SK-N-SH (cell line): ENCODE measurements at regions not wholly inside any gene's neighbourhood (a gene's known extent, or its start where the extent isn't known, plus 50 kb on each side); places are given as distances from the start of the nearest gene placed in this dataset.

Source experiments
- CTCF ChIA-PET: fragments of 300-600, 350-600 bp; formaldehyde crosslinking; extraction: SDS; loops from one replicate; lab custom pipeline; 2021; lab: Yijun Ruan, JAX
- POLR2A ChIA-PET: fragments of 350-600 bp; sonication (Branson Sonifier 250); formaldehyde crosslinking; extraction: SDS; loops from one replicate; lab custom pipeline; 2020; ENCODE audit warnings: antibody characterized with exemption, inconsistent platforms; lab: Yijun Ruan, JAX
- DNase-seq: peaks from one replicate; pipeline ENCODE4 v3.0.0; 2012
- H2AFZ ChIP-seq: fragments of 200-600 bp; sonication (generic); 2 replicates; pipeline ENCODE4 v1.8.1; 2016; ENCODE audit warnings: antibody characterized with exemption, mild to moderate bottlenecking, low read depth
- H3F3A ChIP-seq: fragments of 200-600 bp; sonication (generic); replicated peaks from 2 replicates; pipeline ENCODE3; 2016; ENCODE audit warnings: antibody characterized with exemption, mild to moderate bottlenecking; ENCODE audit not compliant: insufficient read depth
- H3K27ac ChIP-seq, 2 experiments: fragments of 200-500 bp in 1 of 2; fragments of 200-600 bp in 1 of 2; sonication (Bioruptor generic) in 1 of 2; sonication (generic), shearing (Covaris generic) in 1 of 2; 2 replicates each; pipeline versions ENCODE4 v1.5.1 to v1.6.1; 2014 to 2016; ENCODE audit warnings: low read depth in 2 of 2, inconsistent platforms in 1 of 2, low read length in 1 of 2, mild to moderate bottlenecking in 1 of 2, mixed read lengths in 1 of 2
- H3K27me3 ChIP-seq: fragments of 200-600 bp; sonication (generic), shearing (Covaris generic); 2 replicates; pipeline ENCODE4 v1.6.1; 2016; ENCODE audit warnings: mixed run types; ENCODE audit not compliant: insufficient read depth
- H3K36me3 ChIP-seq, 2 experiments: fragments of 200-500 bp in 1 of 2; fragments of 200-600 bp in 1 of 2; sonication (Bioruptor generic) in 1 of 2; sonication (generic) in 1 of 2; replicated peaks in 1 of 2; 2 replicates each; pipeline versions ENCODE3 to v1.5.1; 2014 to 2016; ENCODE audit warnings: low read length in 1 of 2, mild to moderate bottlenecking in 1 of 2; ENCODE audit not compliant: insufficient read depth in 2 of 2, control insufficient read depth in 1 of 2
- H3K4me1 ChIP-seq, 2 experiments: fragments of 200-500 bp in 1 of 2; fragments of 200-600 bp in 1 of 2; sonication (Bioruptor generic) in 1 of 2; sonication (generic), shearing (Covaris generic) in 1 of 2; 2 replicates each; pipeline versions ENCODE4 v1.5.1 to v1.6.1; 2014 to 2016; ENCODE audit warnings: low read depth in 1 of 2, low read length in 1 of 2, mixed run types in 1 of 2; ENCODE audit not compliant: insufficient read depth in 2 of 2, control insufficient read depth in 1 of 2
- H3K4me2 ChIP-seq: fragments of 200-600 bp; sonication (generic), shearing (Covaris generic); 2 replicates; pipeline ENCODE4 v1.6.1; 2017; ENCODE audit warnings: mixed run types
- H3K4me3 ChIP-seq, 2 experiments: fragments of 200-500 bp in 1 of 2; fragments of 200-600 bp in 1 of 2; sonication (Bioruptor generic) in 1 of 2; sonication (generic), shearing (Covaris generic) in 1 of 2; 2 replicates each; pipeline versions ENCODE4 v1.5.1 to v1.8.1; 2014 to 2016; ENCODE audit warnings: low read depth in 2 of 2, inconsistent platforms in 1 of 2, low read length in 1 of 2, mild to moderate bottlenecking in 1 of 2, mixed read lengths in 1 of 2, moderate library complexity in 1 of 2
- H3K79me2 ChIP-seq: fragments of 200-600 bp; sonication (generic); 2 replicates; pipeline ENCODE4 v1.8.1; 2017; ENCODE audit warnings: mild to moderate bottlenecking; ENCODE audit not compliant: insufficient read depth
- H3K9ac ChIP-seq: fragments of 200-600 bp; sonication (generic); 2 replicates; pipeline ENCODE4 v1.6.1; 2017; ENCODE audit warnings: mixed run types
- H3K9me2 ChIP-seq: fragments of 200-600 bp; sonication (generic); 2 replicates; pipeline ENCODE4 v1.6.1; 2017; ENCODE audit warnings: mixed run types
- H3K9me3 ChIP-seq: fragments of 200-600 bp; sonication (generic); 2 replicates; pipeline ENCODE4 v1.6.1; 2017; ENCODE audit warnings: mixed run types, mild to moderate bottlenecking, moderate library complexity
- H4K20me1 ChIP-seq: fragments of 200-600 bp; sonication (generic); 2 replicates; pipeline ENCODE4 v1.6.1; 2017; ENCODE audit warnings: mild to moderate bottlenecking, mixed run types; ENCODE audit not compliant: insufficient read depth
- ELF1 ChIP-seq: IDR thresholded peaks from 2 replicates; pipeline ENCODE4 v1.4.0; 2012
- EP300 ChIP-seq, 2 experiments: IDR thresholded peaks; 2 replicates each; pipeline versions ENCODE4 v1.4.0 to v1.6.1; 2012; ENCODE audit warnings: borderline replicate concordance in 1 of 2, low read depth in 1 of 2, low read length in 1 of 2
- EZH2phosphoT487 ChIP-seq: fragments of 200-600 bp; sonication (generic); IDR thresholded peaks from 2 replicates; pipeline ENCODE4 v1.6.1; 2017; ENCODE audit warnings: low read depth, mixed run types, mild to moderate bottlenecking, antibody characterized with exemption, moderate library complexity, borderline replicate concordance
- JUND ChIP-seq: IDR thresholded peaks from 2 replicates; pipeline ENCODE4 v1.4.0; 2012
- NFIC ChIP-seq: IDR thresholded peaks from 2 replicates; pipeline ENCODE4 v1.4.0; 2012; ENCODE audit warnings: borderline replicate concordance
- NRF1 ChIP-seq: IDR thresholded peaks from 2 replicates; pipeline ENCODE4 v1.6.1; 2012; ENCODE audit warnings: low read depth, mild to moderate bottlenecking, low read length
- POLR2AphosphoS5 ChIP-seq: IDR thresholded peaks from 2 replicates; pipeline ENCODE4 v1.6.1; 2012; ENCODE audit warnings: low read depth, low read length
- RCOR1 ChIP-seq: fragments of 150-350 bp; IDR thresholded peaks from 2 replicates; pipeline ENCODE4 v1.6.1; 2017; ENCODE audit warnings: antibody characterized with exemption, low read length
- RFX5 ChIP-seq: IDR thresholded peaks from 2 replicates; pipeline ENCODE4 v1.6.1; 2012; ENCODE audit warnings: mild to moderate bottlenecking, improper control_type of control experiment, low read length
- RXRA ChIP-seq: IDR thresholded peaks from 2 replicates; pipeline ENCODE4 v1.4.0; 2012; ENCODE audit warnings: low read depth, mild to moderate bottlenecking, borderline replicate concordance
- SMC3 ChIP-seq: IDR thresholded peaks from 2 replicates; pipeline ENCODE4 v1.6.1; 2012; ENCODE audit warnings: low read depth, low read length, improper control_type of control experiment
- TAF1 ChIP-seq: IDR thresholded peaks from 2 replicates; pipeline ENCODE4 v1.6.1; 2012; ENCODE audit warnings: low read depth, mild to moderate bottlenecking, low read length, moderate library complexity, borderline replicate concordance
- TCF12 ChIP-seq: IDR thresholded peaks from 2 replicates; pipeline ENCODE4 v1.4.0; 2012
- YY1 ChIP-seq: IDR thresholded peaks from 2 replicates; pipeline ENCODE4 v1.4.0; 2012; ENCODE audit warnings: low read depth, mild to moderate bottlenecking
- WGBS: methylation state at CpG from one replicate; pipeline ENCODE4 v1.1.6; 2017; ENCODE audit warnings: low lambda C conversion rate; 5-methylcytosine and 5-hydroxymethylcytosine counted together
- TF ChIP-seq, protein P1 (sequence below): IDR thresholded peaks from 2 replicates; pipeline ENCODE4 v1.4.0; 2012; ENCODE audit warnings: low read depth, borderline replicate concordance
- TF ChIP-seq, protein P2 (sequence below): fragments of 150-350 bp; IDR thresholded peaks from 2 replicates; pipeline ENCODE4 v1.6.1; 2017; ENCODE audit warnings: antibody characterized with exemption, low read length, low read depth, borderline replicate concordance
- TF ChIP-seq, protein P3 (sequence below): fragments of 200-600 bp; sonication (generic); IDR thresholded peaks from 2 replicates; pipeline ENCODE4 v1.6.1; 2017; ENCODE audit warnings: antibody characterized with exemption, mild to moderate bottlenecking, moderate library complexity
- TF ChIP-seq, protein P4 (sequence below): fragments of 150-350 bp; IDR thresholded peaks from 2 replicates; pipeline ENCODE4 v1.6.1; 2016; ENCODE audit warnings: mild to moderate bottlenecking, low read depth, low read length

DNA sequence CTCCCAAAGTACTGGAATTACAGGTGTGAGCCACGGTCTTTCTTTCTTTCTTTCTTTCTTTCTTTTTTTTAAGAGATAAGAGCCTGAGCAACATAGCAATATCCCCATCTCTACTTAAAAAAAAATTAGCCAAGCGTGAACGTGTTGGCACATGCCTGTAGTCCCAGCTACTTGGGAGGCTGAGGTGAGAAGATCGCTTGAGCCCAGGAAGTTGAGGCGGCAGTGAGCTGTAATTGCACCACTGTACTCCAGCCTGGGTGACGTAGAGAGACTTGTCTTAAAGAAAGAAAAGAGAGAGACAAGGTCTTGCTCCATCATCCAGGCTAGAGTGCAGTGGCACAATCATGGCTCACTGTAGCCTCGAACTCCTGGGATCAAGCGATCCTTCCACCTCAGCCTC is 162.0 kb upstream of the MLN start:
- H3K4me1 ChIP-seq = peaks cover 0 to 5% of the 10 kb centered on the region in 2 experiments; a peak in 1 of 4 replicates
- H3F3A ChIP-seq = no peaks in the 10 kb centered on the region
- no peaks in the 10 kb centered on the region for H3K9me2 ChIP-seq
- WGBS = 60% methylated on average over 8 of the region's 8 CpGs
- DNase-seq = no peak
- H3K36me3 ChIP-seq = no peaks in the 10 kb centered on the region
- POLR2A ChIA-PET = no interaction called here
- H3K27me3 ChIP-seq = no peaks in the 10 kb centered on the region
- no peak overlapping the region for H3K9ac ChIP-seq
- H3K79me2 ChIP-seq = no peaks in the 10 kb centered on the region
- H3K27ac ChIP-seq = no peak overlapping the region
- no peaks in the 10 kb centered on the region for H3K9me3 ChIP-seq
- no peak overlapping the region for H3K4me3 ChIP-seq
- no peak overlapping the region for H3K4me2 ChIP-seq
- no peaks in the 10 kb centered on the region for H4K20me1 ChIP-seq
- CTCF ChIA-PET = no interaction called here
- TF ChIP-seq POLR2AphosphoS5 (no peak), EZH2phosphoT487 (no peak), TCF12 (no peak)
- no peak overlapping the region for H2AFZ ChIP-seq

DNA sequence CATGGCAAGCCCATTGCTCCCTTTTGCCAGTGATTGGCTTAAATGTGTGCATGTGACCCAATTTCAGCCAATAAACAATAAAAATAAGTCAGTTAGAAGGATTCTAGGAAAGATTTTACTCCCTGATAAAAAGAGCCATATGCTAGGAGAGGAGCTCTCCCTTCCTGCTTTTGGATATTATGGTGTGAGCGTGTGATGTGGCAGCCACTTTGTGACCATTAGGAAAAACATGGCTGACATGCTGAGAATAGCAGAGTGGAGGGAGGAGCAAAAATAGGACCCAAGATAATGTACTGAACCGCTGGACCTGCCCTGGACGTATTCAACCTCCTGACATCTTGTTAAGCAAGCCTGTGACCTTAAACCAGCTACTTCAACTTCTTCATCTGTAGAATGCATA is 160.6 kb upstream of the MLN start:
- no peaks in the 10 kb centered on the region for H3K9me2 ChIP-seq
- CTCF ChIA-PET = no interaction called here
- H3K36me3 ChIP-seq = no peaks in the 10 kb centered on the region
- no peaks in the 10 kb centered on the region for H3K79me2 ChIP-seq
- no peaks in the 10 kb centered on the region for H3K27me3 ChIP-seq
- no peak overlapping the region for H3K27ac ChIP-seq
- no peak overlapping the region for H3K4me2 ChIP-seq
- POLR2A ChIA-PET = no interaction called here
- H3K4me3 ChIP-seq = no peak overlapping the region
- peaks cover 0 to 10% of the 10 kb centered on the region in 2 experiments; a peak in 1 of 4 replicates for H3K4me1 ChIP-seq
- no peaks in the 10 kb centered on the region for H3F3A ChIP-seq
- no peaks in the 10 kb centered on the region for H4K20me1 ChIP-seq
- TF ChIP-seq NFIC = no peak
- no peak for TF ChIP-seq JUND
- no peak for TF ChIP-seq EP300 (IDR thresholded peaks at IDR 0.05; ENCODE audit: borderline replicate concordance in 1 of 2, low read depth in 1 of 2, low read length in 1 of 2)
- no peak for TF ChIP-seq ELF1
- TF ChIP-seq, protein P1, sequence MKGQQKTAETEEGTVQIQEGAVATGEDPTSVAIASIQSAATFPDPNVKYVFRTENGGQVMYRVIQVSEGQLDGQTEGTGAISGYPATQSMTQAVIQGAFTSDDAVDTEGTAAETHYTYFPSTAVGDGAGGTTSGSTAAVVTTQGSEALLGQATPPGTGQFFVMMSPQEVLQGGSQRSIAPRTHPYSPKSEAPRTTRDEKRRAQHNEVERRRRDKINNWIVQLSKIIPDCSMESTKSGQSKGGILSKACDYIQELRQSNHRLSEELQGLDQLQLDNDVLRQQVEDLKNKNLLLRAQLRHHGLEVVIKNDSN = no peak
- TF ChIP-seq, protein P2, sequence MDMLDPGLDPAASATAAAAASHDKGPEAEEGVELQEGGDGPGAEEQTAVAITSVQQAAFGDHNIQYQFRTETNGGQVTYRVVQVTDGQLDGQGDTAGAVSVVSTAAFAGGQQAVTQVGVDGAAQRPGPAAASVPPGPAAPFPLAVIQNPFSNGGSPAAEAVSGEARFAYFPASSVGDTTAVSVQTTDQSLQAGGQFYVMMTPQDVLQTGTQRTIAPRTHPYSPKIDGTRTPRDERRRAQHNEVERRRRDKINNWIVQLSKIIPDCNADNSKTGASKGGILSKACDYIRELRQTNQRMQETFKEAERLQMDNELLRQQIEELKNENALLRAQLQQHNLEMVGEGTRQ = no peak
- no peak for TF ChIP-seq SMC3
- TF ChIP-seq, protein P3, sequence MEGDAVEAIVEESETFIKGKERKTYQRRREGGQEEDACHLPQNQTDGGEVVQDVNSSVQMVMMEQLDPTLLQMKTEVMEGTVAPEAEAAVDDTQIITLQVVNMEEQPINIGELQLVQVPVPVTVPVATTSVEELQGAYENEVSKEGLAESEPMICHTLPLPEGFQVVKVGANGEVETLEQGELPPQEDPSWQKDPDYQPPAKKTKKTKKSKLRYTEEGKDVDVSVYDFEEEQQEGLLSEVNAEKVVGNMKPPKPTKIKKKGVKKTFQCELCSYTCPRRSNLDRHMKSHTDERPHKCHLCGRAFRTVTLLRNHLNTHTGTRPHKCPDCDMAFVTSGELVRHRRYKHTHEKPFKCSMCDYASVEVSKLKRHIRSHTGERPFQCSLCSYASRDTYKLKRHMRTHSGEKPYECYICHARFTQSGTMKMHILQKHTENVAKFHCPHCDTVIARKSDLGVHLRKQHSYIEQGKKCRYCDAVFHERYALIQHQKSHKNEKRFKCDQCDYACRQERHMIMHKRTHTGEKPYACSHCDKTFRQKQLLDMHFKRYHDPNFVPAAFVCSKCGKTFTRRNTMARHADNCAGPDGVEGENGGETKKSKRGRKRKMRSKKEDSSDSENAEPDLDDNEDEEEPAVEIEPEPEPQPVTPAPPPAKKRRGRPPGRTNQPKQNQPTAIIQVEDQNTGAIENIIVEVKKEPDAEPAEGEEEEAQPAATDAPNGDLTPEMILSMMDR = no peak
- no peak for TF ChIP-seq RXRA
- TF ChIP-seq YY1 = no peak
- no peak for TF ChIP-seq RFX5
- no peak for TF ChIP-seq RCOR1
- no peak for TF ChIP-seq TAF1
- TF ChIP-seq, protein P4, sequence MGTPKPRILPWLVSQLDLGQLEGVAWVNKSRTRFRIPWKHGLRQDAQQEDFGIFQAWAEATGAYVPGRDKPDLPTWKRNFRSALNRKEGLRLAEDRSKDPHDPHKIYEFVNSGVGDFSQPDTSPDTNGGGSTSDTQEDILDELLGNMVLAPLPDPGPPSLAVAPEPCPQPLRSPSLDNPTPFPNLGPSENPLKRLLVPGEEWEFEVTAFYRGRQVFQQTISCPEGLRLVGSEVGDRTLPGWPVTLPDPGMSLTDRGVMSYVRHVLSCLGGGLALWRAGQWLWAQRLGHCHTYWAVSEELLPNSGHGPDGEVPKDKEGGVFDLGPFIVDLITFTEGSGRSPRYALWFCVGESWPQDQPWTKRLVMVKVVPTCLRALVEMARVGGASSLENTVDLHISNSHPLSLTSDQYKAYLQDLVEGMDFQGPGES = no peak
- no peak for TF ChIP-seq NRF1
- TF ChIP-seq POLR2AphosphoS5 = no peak
- TF ChIP-seq, all 33 proteins: peak for 0
- H3K9me3 ChIP-seq = no peaks in the 10 kb centered on the region
- 71% methylated on average over 3 of the region's 3 CpGs for WGBS
- H3K9ac ChIP-seq = no peak overlapping the region
- no peak overlapping the region for H2AFZ ChIP-seq
- DNase-seq = no peak
